Chondrocyte (in vitro differentiated cells): ENCODE measurements at regions not wholly inside any gene's neighbourhood (a gene's known extent, or its start where the extent isn't known, plus 50 kb on each side); places are given as distances from the start of the nearest gene placed in this dataset.
"Not testable (repeated sequence)": the region's sequence is repeated elsewhere in the genome, so short reads cannot be mapped to it uniquely, and the experiment has no call there.

Experiments used
- DNase-seq: peaks from one replicate; pipeline ENCODE4 v3.0.0; 2021; ENCODE audit warnings: mixed read lengths, low spot score
- H3K27ac Mint-ChIP-seq: one replicate; pipeline ENCODE4 v1.8.0; 2021; ENCODE audit warnings: mild to moderate bottlenecking, moderate library complexity, mixed read lengths; ENCODE audit not compliant: unreplicated experiment
- H3K27me3 Mint-ChIP-seq: 2 replicates; pipeline ENCODE4 v1.8.0; 2021; ENCODE audit warnings: low read depth, mixed read lengths
- H3K36me3 Mint-ChIP-seq: 2 replicates; pipeline ENCODE4 v1.8.0; 2021; ENCODE audit warnings: low read depth, mixed read lengths
- H3K4me1 Mint-ChIP-seq: 2 replicates; pipeline ENCODE4 v1.8.0; 2021; ENCODE audit warnings: low read depth, mild to moderate bottlenecking, mixed read lengths
- H3K4me3 Mint-ChIP-seq: one replicate; pipeline ENCODE4 v1.8.0; 2021; ENCODE audit warnings: mild to moderate bottlenecking, moderate library complexity, mixed read lengths; ENCODE audit not compliant: unreplicated experiment
- H3K9me3 Mint-ChIP-seq: 2 replicates; pipeline ENCODE4 v1.8.0; 2021; ENCODE audit warnings: low read depth, mixed read lengths
- CTCF ChIP-seq: fragments of 200-600 bp; sonication (generic); IDR thresholded peaks from 2 replicates; pipeline ENCODE4 v1.5.0; 2021; ENCODE audit warnings: antibody characterized with exemption, mild to moderate bottlenecking, moderate library complexity

DNA sequence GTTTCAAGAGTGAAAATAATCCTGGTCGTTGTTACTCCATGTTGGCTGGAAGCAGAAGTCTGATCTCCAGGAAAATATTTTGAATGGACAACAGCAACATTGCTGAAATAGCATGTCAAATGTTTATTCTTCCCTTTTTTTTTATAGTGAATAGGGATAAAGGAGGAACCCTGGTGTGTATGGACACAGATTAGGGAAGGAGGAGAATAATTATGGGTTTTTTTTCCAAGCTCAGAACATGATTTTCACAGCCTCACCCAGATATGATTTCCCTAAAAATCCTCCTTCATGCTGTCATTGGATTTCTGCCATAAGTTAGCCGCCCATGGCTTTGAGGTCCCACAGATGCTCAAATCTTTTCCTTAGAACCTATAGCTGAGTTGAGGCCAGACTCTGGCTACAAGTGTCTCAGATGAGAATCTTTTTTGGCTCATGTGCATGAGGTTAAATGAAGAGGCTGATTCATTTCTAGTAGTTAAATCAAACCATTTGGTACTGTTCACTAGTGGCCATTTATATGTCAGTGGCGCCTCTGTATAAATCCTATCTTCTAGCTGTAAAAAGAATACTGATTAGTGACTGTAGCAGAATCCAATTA lies 65.5 kb upstream of the LIFR start:
- Mint-ChIP-seq H3K27me3 (no peaks in the 10 kb centered on the region), H3K4me1 (peaks cover 3% of the 10 kb centered on the region), H3K9me3 (peaks cover 22% of the 10 kb centered on the region), H3K4me3 (no peak overlapping the region), H3K27ac (no peak overlapping the region), H3K36me3 (peaks cover 12% of the 10 kb centered on the region)
- DNase-seq = no peak
- no peak for TF ChIP-seq CTCF

GRCh38 chr5:38622723-38623129 lies 66.3 kb upstream of the LIFR start:
- Mint-ChIP-seq H3K27ac (no peak overlapping the region), H3K36me3 (peaks cover 12% of the 10 kb centered on the region), H3K27me3 (no peaks in the 10 kb centered on the region), H3K4me1 (peaks cover 3% of the 10 kb centered on the region), H3K4me3 (no peak overlapping the region), H3K9me3 (peaks cover 19% of the 10 kb centered on the region)
- DNase-seq = no peak
- TF ChIP-seq CTCF = no peak

GRCh38 chr5:38624541-38624940 lies 68.1 kb upstream of the LIFR start:
- DNase-seq, H3K36me3 Mint-ChIP-seq, H3K27me3 Mint-ChIP-seq, H3K27ac Mint-ChIP-seq, H3K4me1 Mint-ChIP-seq, H3K4me3 Mint-ChIP-seq: not testable (repeated sequence)
- H3K9me3 Mint-ChIP-seq = peaks cover 11% of the 10 kb centered on the region

GRCh38 chr5:38631376-38631775 lies 74.9 kb upstream of the LIFR start:
- H3K27ac Mint-ChIP-seq, H3K4me1 Mint-ChIP-seq: not testable (repeated sequence)

GRCh38 chr5:38634568-38635369 lies 78.3 kb upstream of the LIFR start:
- H3K36me3 Mint-ChIP-seq = no peaks in the 10 kb centered on the region

More at GRCh38 chr5:38631376-38631775, 74.9 kb upstream of the LIFR start:
- peaks cover 22% of the 10 kb centered on the region for H3K9me3 Mint-ChIP-seq
- not testable (repeated sequence) for H3K27me3 Mint-ChIP-seq, H3K36me3 Mint-ChIP-seq, H3K4me3 Mint-ChIP-seq, DNase-seq

More at GRCh38 chr5:38634568-38635369, 78.3 kb upstream of the LIFR start:
- no peak overlapping the region for H3K27ac Mint-ChIP-seq
- DNase-seq = no peak
- peaks cover 17% of the 10 kb centered on the region for H3K9me3 Mint-ChIP-seq
- H3K27me3 Mint-ChIP-seq = no peaks in the 10 kb centered on the region
- peaks cover 2% of the 10 kb centered on the region for H3K4me1 Mint-ChIP-seq
- TF ChIP-seq CTCF = no peak
- no peak overlapping the region for H3K4me3 Mint-ChIP-seq
